H1 (cell line): ENCODE measurements at regions not wholly inside any gene's neighbourhood (a gene's known extent, or its start where the extent isn't known, plus 50 kb on each side); places are given as distances from the start of the nearest gene placed in this dataset.

Experiments used
- CHD2 ChIP-seq: IDR thresholded peaks from 2 replicates; pipeline ENCODE4 v1.6.1; 2012; ENCODE audit warnings: low read length, improper control_type of control experiment
- CHD7 ChIP-seq: fragments of 300-600 bp; sonication (generic); IDR thresholded peaks from 2 replicates; pipeline ENCODE4 v1.7.1; 2012; ENCODE audit warnings: low read length, moderate library complexity, mild to moderate bottlenecking, inconsistent platforms; ENCODE audit not compliant: insufficient replicate concordance
- CTCF ChIP-seq, 3 experiments: IDR thresholded peaks; 1 replicate in 2 of 3; 2 replicates in 1 of 3; pipeline versions ENCODE4 v1.5.1 to v1.6.1; 2011; ENCODE audit warnings: low read length in 3 of 3, mild to moderate bottlenecking in 3 of 3, inconsistent platforms in 2 of 3, low read depth in 1 of 3, moderate library complexity in 1 of 3; ENCODE audit not compliant: insufficient read depth in 1 of 3; ENCODE audit errors: control extremely low read depth in 1 of 3
- HDAC2 ChIP-seq, 2 experiments: fragments of 300-600 bp in 1 of 2; sonication (generic) in 1 of 2; IDR thresholded peaks; 2 replicates each; pipeline ENCODE4 v1.6.1; 2011 to 2012; ENCODE audit warnings: low read depth in 2 of 2, low read length in 2 of 2, mild to moderate bottlenecking in 2 of 2, moderate library complexity in 2 of 2, borderline replicate concordance in 1 of 2, inconsistent platforms in 1 of 2
- JUN ChIP-seq: IDR thresholded peaks from 2 replicates; pipeline ENCODE4 v1.6.1; 2011; ENCODE audit warnings: low read depth, mild to moderate bottlenecking, improper control_type of control experiment, low read length
- KDM5A ChIP-seq: fragments of 200-600 bp; IDR thresholded peaks from 2 replicates; pipeline ENCODE4 v1.7.1; 2012; ENCODE audit warnings: mild to moderate bottlenecking, low read length, inconsistent platforms, mixed read lengths
- MAX ChIP-seq: IDR thresholded peaks from 2 replicates; pipeline ENCODE4 v1.6.1; 2012; ENCODE audit warnings: inconsistent platforms
- POU5F1 ChIP-seq: IDR thresholded peaks from 2 replicates; pipeline ENCODE4 v1.6.1; 2011; ENCODE audit warnings: low read depth, mild to moderate bottlenecking, low read length, moderate library complexity

- TF ChIP-seq POU5F1 (peak; percentile 56; the same call in 1 of the 2 replicates), CTCF (IDR thresholded peaks at IDR 0.05; ENCODE audit: control extremely low read depth in 1 of 3, insufficient read depth in 1 of 3, low read depth in 1 of 3, low read length in 3 of 3) (no peak), CHD2 (no peak), CHD7 (no peak), JUN (no peak), MAX (no peak), HDAC2 (IDR thresholded peaks at IDR 0.05; ENCODE audit: borderline replicate concordance in 1 of 2, low read depth in 2 of 2, low read length in 2 of 2) (no peak), KDM5A (no peak)
Observed at GRCh38 chr6:28807682-28808280, 116.0 kb downstream of the TRIM27 start (continued).
